ENCODE measurements at regions not wholly inside any gene's neighbourhood (a gene's known extent, or its start where the extent isn't known, plus 50 kb on each side); places are given as distances from the start of the nearest gene placed in this dataset.

DNA sequence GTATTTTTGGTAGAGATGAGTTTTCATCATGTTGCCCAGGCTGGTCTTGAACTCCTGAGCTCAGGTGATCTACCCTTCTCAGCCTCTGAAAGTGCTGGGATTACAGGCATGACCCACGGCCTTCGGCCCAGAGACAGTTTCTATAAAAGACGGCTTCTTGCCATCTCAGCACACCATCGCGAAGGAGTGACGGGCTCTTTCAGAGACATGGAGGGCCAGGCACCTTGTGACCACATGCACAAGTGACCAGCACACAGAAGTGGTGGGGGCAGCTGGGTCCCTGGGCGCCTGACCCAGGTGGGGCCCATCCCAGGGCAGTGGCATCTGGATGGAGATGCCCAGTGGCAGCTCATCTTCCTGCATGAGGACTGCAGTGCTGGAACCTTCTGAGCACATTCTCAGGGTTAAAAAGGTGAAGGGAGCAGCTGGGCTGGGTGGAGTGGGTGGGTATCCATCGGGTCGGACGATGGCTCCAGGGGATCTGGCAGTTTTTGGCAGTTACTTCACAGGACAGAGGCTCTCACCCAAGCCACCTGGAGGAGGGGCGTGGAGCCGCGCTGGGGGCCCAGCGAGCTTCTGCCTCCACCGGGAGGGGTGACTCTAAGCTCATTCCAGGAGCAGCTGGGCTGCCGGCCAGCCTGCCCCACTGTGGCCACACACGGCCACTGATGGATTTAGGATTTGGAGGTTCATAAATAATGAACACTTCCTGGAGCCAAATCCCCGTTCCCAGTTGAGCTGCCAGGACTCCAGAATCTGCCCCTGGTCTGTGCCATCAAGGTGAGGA lies 373.0 kb downstream of the CTTN start:
- no peak for TF ChIP-seq YY1 (IDR thresholded peaks at IDR 0.05)
- no peak for TF ChIP-seq CTCF (IDR thresholded peaks at IDR 0.05; ENCODE audit: low read depth, low read length, missing input control)
- TF ChIP-seq RAD21 (IDR thresholded peaks at IDR 0.05): no peak
- no peak for TF ChIP-seq HNF4A (conservative IDR thresholded peaks at IDR 0.05)
- no peak for TF ChIP-seq FOXA1 (IDR thresholded peaks at IDR 0.05)
- no peak for TF ChIP-seq RXRA (IDR thresholded peaks at IDR 0.05)
- TF ChIP-seq EGR1 (IDR thresholded peaks at IDR 0.05; ENCODE audit: low read depth in 2 of 2): no peak
- TF ChIP-seq NR2F2 (IDR thresholded peaks at IDR 0.05): no peak
- TF ChIP-seq HNF4G (IDR thresholded peaks at IDR 0.05): no peak
- no peak for TF ChIP-seq SP1 (IDR thresholded peaks at IDR 0.05)
- TF ChIP-seq JUND (IDR thresholded peaks at IDR 0.05): no peak
- TF ChIP-seq, protein P1, sequence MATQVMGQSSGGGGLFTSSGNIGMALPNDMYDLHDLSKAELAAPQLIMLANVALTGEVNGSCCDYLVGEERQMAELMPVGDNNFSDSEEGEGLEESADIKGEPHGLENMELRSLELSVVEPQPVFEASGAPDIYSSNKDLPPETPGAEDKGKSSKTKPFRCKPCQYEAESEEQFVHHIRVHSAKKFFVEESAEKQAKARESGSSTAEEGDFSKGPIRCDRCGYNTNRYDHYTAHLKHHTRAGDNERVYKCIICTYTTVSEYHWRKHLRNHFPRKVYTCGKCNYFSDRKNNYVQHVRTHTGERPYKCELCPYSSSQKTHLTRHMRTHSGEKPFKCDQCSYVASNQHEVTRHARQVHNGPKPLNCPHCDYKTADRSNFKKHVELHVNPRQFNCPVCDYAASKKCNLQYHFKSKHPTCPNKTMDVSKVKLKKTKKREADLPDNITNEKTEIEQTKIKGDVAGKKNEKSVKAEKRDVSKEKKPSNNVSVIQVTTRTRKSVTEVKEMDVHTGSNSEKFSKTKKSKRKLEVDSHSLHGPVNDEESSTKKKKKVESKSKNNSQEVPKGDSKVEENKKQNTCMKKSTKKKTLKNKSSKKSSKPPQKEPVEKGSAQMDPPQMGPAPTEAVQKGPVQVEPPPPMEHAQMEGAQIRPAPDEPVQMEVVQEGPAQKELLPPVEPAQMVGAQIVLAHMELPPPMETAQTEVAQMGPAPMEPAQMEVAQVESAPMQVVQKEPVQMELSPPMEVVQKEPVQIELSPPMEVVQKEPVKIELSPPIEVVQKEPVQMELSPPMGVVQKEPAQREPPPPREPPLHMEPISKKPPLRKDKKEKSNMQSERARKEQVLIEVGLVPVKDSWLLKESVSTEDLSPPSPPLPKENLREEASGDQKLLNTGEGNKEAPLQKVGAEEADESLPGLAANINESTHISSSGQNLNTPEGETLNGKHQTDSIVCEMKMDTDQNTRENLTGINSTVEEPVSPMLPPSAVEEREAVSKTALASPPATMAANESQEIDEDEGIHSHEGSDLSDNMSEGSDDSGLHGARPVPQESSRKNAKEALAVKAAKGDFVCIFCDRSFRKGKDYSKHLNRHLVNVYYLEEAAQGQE (IDR thresholded peaks at IDR 0.05): no peak
- TF ChIP-seq, protein P2, sequence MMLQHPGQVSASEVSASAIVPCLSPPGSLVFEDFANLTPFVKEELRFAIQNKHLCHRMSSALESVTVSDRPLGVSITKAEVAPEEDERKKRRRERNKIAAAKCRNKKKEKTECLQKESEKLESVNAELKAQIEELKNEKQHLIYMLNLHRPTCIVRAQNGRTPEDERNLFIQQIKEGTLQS (IDR thresholded peaks at IDR 0.05): no peak
- no peak for TF ChIP-seq ZBTB33 (IDR thresholded peaks at IDR 0.05)
- no peak for TF ChIP-seq GABPA (IDR thresholded peaks at IDR 0.05 in 1 of 2, conservative IDR thresholded peaks at IDR 0.05 in 1 of 2)
- TF ChIP-seq MAX (IDR thresholded peaks at IDR 0.05): no peak
- TF ChIP-seq FOXA2 (IDR thresholded peaks at IDR 0.05): no peak
- TF ChIP-seq TAF1 (conservative IDR thresholded peaks at IDR 0.05): no peak
- H3K4me3 ChIP-seq (ENCODE audit: low read depth in 1 of 3, low read length in 3 of 3): no peak overlapping the region
- H3K27me3 ChIP-seq (ENCODE audit: control insufficient read depth in 4 of 4, insufficient read depth in 4 of 4, low read length in 3 of 4): no peaks in the 10 kb centered on the region
- H3K36me3 ChIP-seq (ENCODE audit: control insufficient read depth in 4 of 4, insufficient read depth in 3 of 4, low read depth in 1 of 4, low read length in 3 of 4): no peaks in the 10 kb centered on the region
- H3K9me3 ChIP-seq (ENCODE audit: control insufficient read depth in 4 of 4, low read length in 3 of 4): no peaks in the 10 kb centered on the region
- no peaks in the 10 kb centered on the region for H3K4me1 ChIP-seq (ENCODE audit: control insufficient read depth in 4 of 4, insufficient read depth in 4 of 4, low read length in 3 of 4)
- DNase-seq (ENCODE audit: low spot score): no peak
- WGBS: 95% methylated on average over 18 of the region's 18 CpGs
- no peak overlapping the region for H3K9ac ChIP-seq (ENCODE audit: low read depth in 1 of 2, low read length in 2 of 2)
- no peak overlapping the region for H3K27ac ChIP-seq (ENCODE audit: low read depth in 1 of 2, low read length in 2 of 2)

Data from liver (tissue), 8 donors.